ENCODE measurements at regions not wholly inside any gene's neighbourhood (a gene's known extent, or its start where the extent isn't known, plus 50 kb on each side); places are given as distances from the start of the nearest gene placed in this dataset.

- TF ChIP-seq SMAD4 (CRISPR knock-in tag; IDR thresholded peaks at IDR 0.05): no peak
- TF ChIP-seq TEAD1 (CRISPR knock-in tag; IDR thresholded peaks at IDR 0.05): no peak
- no peak for TF ChIP-seq EMX1 (CRISPR knock-in tag; IDR thresholded peaks at IDR 0.05)
- TF ChIP-seq ZNF396 (CRISPR knock-in tag; IDR thresholded peaks at IDR 0.05; ENCODE audit: borderline replicate concordance): no peak
- TF ChIP-seq ZNF232 (CRISPR knock-in tag; IDR thresholded peaks at IDR 0.05): no peak
- no peak for TF ChIP-seq FOXJ3 (CRISPR knock-in tag; IDR thresholded peaks at IDR 0.05; ENCODE audit: borderline replicate concordance)
- TF ChIP-seq ZNF512 (CRISPR knock-in tag; IDR thresholded peaks at IDR 0.05; ENCODE audit: borderline replicate concordance): no peak
- TF ChIP-seq GTF2I (CRISPR knock-in tag; conservative IDR thresholded peaks at IDR 0.05): no peak
- TF ChIP-seq IRF2 (CRISPR knock-in tag; IDR thresholded peaks at IDR 0.05; ENCODE audit: borderline replicate concordance, low read depth): no peak
- TF ChIP-seq ELF4 (CRISPR knock-in tag; IDR thresholded peaks at IDR 0.05; ENCODE audit: low read depth): no peak
- H3K36me3 Mint-ChIP-seq: no peaks in the 10 kb centered on the region; the same call in 1 of the 2 replicates
- no peak overlapping the region for H3K27ac Mint-ChIP-seq
- H3K4me1 Mint-ChIP-seq: no peaks in the 10 kb centered on the region
- ChIA-PET CTCF (no interaction called here), POLR2A (no interaction called here)
- no peak for ATAC-seq
- H3K4me3 Mint-ChIP-seq: no peak overlapping the region
- no peaks in the 10 kb centered on the region for H3K27me3 Mint-ChIP-seq (ENCODE audit: low read depth)
- peaks cover 10% of the 10 kb centered on the region for H3K9me3 Mint-ChIP-seq
- no peak for DNase-seq (ENCODE audit: low spot score)
Measured at GRCh38 chr6:22437665-22438064, 131.7 kb upstream of the HDGFL1 start.

GRCh38 chr6:22442826-22443225 is 126.5 kb upstream of the HDGFL1 start:
- ATAC-seq: no peak
- CTCF ChIA-PET: no interaction called here
- Mint-ChIP-seq H3K9me3 (peaks cover 16% of the 10 kb centered on the region), H3K27ac (peak overlapping the region; percentile 42; the same call in 1 of the 2 replicates), H3K4me1 (peaks cover 8% of the 10 kb centered on the region), H3K4me3 (no peak overlapping the region), H3K36me3 (peaks cover 2% of the 10 kb centered on the region; the same call in 1 of the 2 replicates), H3K27me3 (ENCODE audit: low read depth) (no peaks in the 10 kb centered on the region)
- DNase-seq (ENCODE audit: low spot score): no peak
- TF ChIP-seq FOXP1 (CRISPR knock-in tag; IDR thresholded peaks at IDR 0.05; ENCODE audit: borderline replicate concordance) (no peak), NFYB (CRISPR knock-in tag; conservative IDR thresholded peaks at IDR 0.05; ENCODE audit: low read depth) (no peak), IRF2 (CRISPR knock-in tag; IDR thresholded peaks at IDR 0.05; ENCODE audit: borderline replicate concordance, low read depth) (no peak), TEAD4 (CRISPR knock-in tag; IDR thresholded peaks at IDR 0.05) (no peak), CBFB (CRISPR knock-in tag; IDR thresholded peaks at IDR 0.05; ENCODE audit: low read depth) (no peak), NR1H2 (CRISPR knock-in tag; IDR thresholded peaks at IDR 0.05) (no peak), ZNF232 (CRISPR knock-in tag; IDR thresholded peaks at IDR 0.05) (no peak)
- TF ChIP-seq, protein P1, sequence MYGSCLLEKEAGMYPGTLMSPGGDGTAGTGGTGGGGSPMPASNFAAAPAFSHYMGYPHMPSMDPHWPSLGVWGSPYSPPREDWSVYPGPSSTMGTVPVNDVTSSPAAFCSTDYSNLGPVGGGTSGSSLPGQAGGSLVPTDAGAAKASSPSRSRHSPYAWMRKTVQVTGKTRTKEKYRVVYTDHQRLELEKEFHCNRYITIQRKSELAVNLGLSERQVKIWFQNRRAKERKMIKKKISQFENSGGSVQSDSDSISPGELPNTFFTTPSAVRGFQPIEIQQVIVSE (CRISPR knock-in tag; IDR thresholded peaks at IDR 0.05; ENCODE audit: borderline replicate concordance): no peak
- TF ChIP-seq, protein P2, sequence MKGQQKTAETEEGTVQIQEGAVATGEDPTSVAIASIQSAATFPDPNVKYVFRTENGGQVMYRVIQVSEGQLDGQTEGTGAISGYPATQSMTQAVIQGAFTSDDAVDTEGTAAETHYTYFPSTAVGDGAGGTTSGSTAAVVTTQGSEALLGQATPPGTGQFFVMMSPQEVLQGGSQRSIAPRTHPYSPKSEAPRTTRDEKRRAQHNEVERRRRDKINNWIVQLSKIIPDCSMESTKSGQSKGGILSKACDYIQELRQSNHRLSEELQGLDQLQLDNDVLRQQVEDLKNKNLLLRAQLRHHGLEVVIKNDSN (CRISPR knock-in tag; IDR thresholded peaks at IDR 0.05): no peak
- TF ChIP-seq, protein P3, sequence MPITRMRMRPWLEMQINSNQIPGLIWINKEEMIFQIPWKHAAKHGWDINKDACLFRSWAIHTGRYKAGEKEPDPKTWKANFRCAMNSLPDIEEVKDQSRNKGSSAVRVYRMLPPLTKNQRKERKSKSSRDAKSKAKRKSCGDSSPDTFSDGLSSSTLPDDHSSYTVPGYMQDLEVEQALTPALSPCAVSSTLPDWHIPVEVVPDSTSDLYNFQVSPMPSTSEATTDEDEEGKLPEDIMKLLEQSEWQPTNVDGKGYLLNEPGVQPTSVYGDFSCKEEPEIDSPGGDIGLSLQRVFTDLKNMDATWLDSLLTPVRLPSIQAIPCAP (CRISPR knock-in tag; IDR thresholded peaks at IDR 0.05): no peak
- TF ChIP-seq, protein P4, sequence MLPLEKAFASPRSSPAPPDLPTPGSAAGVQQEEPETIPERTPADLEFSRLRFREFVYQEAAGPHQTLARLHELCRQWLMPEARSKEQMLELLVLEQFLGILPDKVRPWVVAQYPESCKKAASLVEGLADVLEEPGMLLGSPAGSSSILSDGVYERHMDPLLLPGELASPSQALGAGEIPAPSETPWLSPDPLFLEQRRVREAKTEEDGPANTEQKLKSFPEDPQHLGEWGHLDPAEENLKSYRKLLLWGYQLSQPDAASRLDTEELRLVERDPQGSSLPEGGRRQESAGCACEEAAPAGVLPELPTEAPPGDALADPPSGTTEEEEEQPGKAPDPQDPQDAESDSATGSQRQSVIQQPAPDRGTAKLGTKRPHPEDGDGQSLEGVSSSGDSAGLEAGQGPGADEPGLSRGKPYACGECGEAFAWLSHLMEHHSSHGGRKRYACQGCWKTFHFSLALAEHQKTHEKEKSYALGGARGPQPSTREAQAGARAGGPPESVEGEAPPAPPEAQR (CRISPR knock-in tag; IDR thresholded peaks at IDR 0.05): no peak
- TF ChIP-seq, protein P5, sequence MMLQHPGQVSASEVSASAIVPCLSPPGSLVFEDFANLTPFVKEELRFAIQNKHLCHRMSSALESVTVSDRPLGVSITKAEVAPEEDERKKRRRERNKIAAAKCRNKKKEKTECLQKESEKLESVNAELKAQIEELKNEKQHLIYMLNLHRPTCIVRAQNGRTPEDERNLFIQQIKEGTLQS (CRISPR knock-in tag; conservative IDR thresholded peaks at IDR 0.05): no peak
- TF ChIP-seq, protein P6, sequence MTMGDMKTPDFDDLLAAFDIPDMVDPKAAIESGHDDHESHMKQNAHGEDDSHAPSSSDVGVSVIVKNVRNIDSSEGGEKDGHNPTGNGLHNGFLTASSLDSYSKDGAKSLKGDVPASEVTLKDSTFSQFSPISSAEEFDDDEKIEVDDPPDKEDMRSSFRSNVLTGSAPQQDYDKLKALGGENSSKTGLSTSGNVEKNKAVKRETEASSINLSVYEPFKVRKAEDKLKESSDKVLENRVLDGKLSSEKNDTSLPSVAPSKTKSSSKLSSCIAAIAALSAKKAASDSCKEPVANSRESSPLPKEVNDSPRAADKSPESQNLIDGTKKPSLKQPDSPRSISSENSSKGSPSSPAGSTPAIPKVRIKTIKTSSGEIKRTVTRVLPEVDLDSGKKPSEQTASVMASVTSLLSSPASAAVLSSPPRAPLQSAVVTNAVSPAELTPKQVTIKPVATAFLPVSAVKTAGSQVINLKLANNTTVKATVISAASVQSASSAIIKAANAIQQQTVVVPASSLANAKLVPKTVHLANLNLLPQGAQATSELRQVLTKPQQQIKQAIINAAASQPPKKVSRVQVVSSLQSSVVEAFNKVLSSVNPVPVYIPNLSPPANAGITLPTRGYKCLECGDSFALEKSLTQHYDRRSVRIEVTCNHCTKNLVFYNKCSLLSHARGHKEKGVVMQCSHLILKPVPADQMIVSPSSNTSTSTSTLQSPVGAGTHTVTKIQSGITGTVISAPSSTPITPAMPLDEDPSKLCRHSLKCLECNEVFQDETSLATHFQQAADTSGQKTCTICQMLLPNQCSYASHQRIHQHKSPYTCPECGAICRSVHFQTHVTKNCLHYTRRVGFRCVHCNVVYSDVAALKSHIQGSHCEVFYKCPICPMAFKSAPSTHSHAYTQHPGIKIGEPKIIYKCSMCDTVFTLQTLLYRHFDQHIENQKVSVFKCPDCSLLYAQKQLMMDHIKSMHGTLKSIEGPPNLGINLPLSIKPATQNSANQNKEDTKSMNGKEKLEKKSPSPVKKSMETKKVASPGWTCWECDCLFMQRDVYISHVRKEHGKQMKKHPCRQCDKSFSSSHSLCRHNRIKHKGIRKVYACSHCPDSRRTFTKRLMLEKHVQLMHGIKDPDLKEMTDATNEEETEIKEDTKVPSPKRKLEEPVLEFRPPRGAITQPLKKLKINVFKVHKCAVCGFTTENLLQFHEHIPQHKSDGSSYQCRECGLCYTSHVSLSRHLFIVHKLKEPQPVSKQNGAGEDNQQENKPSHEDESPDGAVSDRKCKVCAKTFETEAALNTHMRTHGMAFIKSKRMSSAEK (CRISPR knock-in tag; IDR thresholded peaks at IDR 0.05; ENCODE audit: borderline replicate concordance): no peak
- TF ChIP-seq, protein P7, sequence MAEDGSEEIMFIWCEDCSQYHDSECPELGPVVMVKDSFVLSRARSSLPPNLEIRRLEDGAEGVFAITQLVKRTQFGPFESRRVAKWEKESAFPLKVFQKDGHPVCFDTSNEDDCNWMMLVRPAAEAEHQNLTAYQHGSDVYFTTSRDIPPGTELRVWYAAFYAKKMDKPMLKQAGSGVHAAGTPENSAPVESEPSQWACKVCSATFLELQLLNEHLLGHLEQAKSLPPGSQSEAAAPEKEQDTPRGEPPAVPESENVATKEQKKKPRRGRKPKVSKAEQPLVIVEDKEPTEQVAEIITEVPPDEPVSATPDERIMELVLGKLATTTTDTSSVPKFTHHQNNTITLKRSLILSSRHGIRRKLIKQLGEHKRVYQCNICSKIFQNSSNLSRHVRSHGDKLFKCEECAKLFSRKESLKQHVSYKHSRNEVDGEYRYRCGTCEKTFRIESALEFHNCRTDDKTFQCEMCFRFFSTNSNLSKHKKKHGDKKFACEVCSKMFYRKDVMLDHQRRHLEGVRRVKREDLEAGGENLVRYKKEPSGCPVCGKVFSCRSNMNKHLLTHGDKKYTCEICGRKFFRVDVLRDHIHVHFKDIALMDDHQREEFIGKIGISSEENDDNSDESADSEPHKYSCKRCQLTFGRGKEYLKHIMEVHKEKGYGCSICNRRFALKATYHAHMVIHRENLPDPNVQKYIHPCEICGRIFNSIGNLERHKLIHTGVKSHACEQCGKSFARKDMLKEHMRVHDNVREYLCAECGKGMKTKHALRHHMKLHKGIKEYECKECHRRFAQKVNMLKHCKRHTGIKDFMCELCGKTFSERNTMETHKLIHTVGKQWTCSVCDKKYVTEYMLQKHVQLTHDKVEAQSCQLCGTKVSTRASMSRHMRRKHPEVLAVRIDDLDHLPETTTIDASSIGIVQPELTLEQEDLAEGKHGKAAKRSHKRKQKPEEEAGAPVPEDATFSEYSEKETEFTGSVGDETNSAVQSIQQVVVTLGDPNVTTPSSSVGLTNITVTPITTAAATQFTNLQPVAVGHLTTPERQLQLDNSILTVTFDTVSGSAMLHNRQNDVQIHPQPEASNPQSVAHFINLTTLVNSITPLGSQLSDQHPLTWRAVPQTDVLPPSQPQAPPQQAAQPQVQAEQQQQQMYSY (CRISPR knock-in tag; IDR thresholded peaks at IDR 0.05): no peak
- POLR2A ChIA-PET: interaction anchor here (0.7 kb wide), 1 partner anchor 28 kb away, joined by 5 read pairs; no protein-coding TSS in a partner anchor
